HepG2 (cell line): ENCODE measurements at regions not wholly inside any gene's neighbourhood (a gene's known extent, or its start where the extent isn't known, plus 50 kb on each side); places are given as distances from the start of the nearest gene placed in this dataset.

Experiments used
- CEBPB ChIP-seq: IDR thresholded peaks from 2 replicates; pipeline ENCODE4 v1.6.1; 2011; ENCODE audit warnings: low read depth, low read length, improper control_type of control experiment, borderline replicate concordance
- ESRRA ChIP-seq: sonication (generic); formaldehyde crosslinking; IDR thresholded peaks from 2 replicates; pipeline ENCODE4 v1.5.1; 2020; ENCODE audit warnings: mild to moderate bottlenecking, low read depth, missing genetic modification reagents
- SP4 ChIP-seq: sonication (generic); formaldehyde crosslinking; IDR thresholded peaks from 2 replicates; pipeline ENCODE4 v1.8.1; 2023; ENCODE audit warnings: mild to moderate bottlenecking, missing genetic modification reagents
- ZNF292 ChIP-seq: sonication (generic); formaldehyde crosslinking; IDR thresholded peaks from 2 replicates; pipeline ENCODE4 v1.8.1; 2022; ENCODE audit warnings: mild to moderate bottlenecking, low read depth, missing genetic modification reagents, borderline replicate concordance
- TF ChIP-seq, protein P1 (sequence below), 2 experiments: sonication (generic) in 1 of 2; formaldehyde crosslinking in 1 of 2; IDR thresholded peaks; 2 replicates each; pipeline versions ENCODE4 v1.4.0 to v1.6.1; 2018 to 2020; ENCODE audit warnings: missing genetic modification reagents in 2 of 2, borderline replicate concordance in 1 of 2, low read depth in 1 of 2, mild to moderate bottlenecking in 1 of 2, missing biosample characterization in 1 of 2

DNA sequence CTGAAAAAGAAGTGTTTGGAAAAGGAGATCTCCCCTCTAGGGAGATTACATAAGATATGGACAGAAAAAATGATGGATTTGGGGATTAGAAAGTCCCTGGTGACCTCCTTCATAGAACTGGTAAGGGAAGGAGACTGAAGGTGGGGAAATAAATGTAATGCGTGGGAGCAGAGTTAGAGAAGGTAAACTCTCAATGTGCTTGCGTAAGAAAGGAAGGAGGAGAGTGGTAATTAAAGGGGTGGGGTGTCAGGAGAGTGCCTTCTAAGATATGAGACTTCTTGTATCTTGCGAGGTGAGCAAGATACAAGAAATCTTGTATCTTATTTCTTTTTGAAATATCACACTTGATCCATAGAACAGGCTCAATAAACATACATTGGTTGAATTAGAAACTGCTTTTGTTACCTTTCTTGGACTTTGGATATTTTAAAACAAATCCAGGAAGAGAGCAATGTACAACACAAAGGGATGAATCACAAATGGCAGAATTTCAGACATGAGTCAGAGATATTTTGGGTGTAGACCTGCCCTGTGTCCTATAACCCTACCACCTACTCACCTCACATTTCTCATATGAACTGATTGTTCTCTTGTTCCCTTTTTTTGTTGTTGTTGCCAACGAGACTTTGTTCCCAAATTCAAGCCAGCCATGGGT, 342.4 kb downstream of the INSIG2 start:
- TF ChIP-seq ZNF292 (no peak), SP4 (CRISPR knock-in tag) (no peak), CEBPB (no peak), ESRRA (CRISPR knock-in tag) (no peak)
- TF ChIP-seq, protein P1, sequence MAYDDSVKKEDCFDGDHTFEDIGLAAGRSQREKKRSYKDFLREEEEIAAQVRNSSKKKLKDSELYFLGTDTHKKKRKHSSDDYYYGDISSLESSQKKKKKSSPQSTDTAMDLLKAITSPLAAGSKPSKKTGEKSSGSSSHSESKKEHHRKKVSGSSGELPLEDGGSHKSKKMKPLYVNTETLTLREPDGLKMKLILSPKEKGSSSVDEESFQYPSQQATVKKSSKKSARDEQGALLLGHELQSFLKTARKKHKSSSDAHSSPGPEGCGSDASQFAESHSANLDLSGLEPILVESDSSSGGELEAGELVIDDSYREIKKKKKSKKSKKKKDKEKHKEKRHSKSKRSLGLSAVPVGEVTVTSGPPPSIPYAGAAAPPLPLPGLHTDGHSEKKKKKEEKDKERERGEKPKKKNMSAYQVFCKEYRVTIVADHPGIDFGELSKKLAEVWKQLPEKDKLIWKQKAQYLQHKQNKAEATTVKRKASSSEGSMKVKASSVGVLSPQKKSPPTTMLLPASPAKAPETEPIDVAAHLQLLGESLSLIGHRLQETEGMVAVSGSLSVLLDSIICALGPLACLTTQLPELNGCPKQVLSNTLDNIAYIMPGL (CRISPR knock-in tag; IDR thresholded peaks at IDR 0.05; ENCODE audit: borderline replicate concordance in 1 of 2, low read depth in 1 of 2), result no peak
